ENCODE measurements at regions not wholly inside any gene's neighbourhood (a gene's known extent, or its start where the extent isn't known, plus 50 kb on each side); places are given as distances from the start of the nearest gene placed in this dataset.

DNA sequence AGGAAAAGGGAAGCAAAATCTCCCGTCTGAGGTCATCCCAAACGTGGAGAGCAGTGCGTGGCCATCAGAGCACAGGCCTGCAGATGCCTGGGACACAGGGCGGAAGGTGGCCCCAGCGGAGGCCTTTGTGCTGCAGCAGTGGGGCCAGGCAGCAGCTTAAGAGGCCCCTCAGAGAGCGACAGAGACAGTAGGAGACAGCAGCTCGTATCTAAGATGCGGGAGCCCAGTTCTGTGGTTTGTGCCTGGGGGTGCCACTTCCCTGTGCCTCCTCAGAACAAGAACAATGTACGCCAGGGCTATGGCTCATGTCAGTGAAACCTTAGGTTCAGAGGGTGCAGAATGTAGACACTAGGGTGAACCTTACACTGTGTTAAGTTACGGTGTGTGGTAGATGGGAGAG is 316.6 kb upstream of the AKR1E2 start:
- Histone ChIP-seq H3K4me2 (replicated peaks; ENCODE audit: low read depth, low read length, poor library complexity, severe bottlenecking) (no peak overlapping the region), H3K27me3 (replicated peaks in 1 of 4; ENCODE audit: control extremely low read depth in 1 of 4, control insufficient read depth in 3 of 4, insufficient read depth in 4 of 4, low read length in 3 of 4) (no peaks in the 10 kb centered on the region), H3K9me3 (ENCODE audit: control extremely low read depth in 1 of 3, control insufficient read depth in 2 of 3, insufficient read depth in 1 of 3, low read length in 2 of 3) (no peaks in the 10 kb centered on the region), H3K27ac (ENCODE audit: low read length in 2 of 2) (no peak overlapping the region), H3K79me2 (ENCODE audit: control insufficient read depth, insufficient read depth, low read length) (no peaks in the 10 kb centered on the region), H3K36me3 (replicated peaks in 1 of 2; ENCODE audit: control extremely low read depth in 1 of 2, control insufficient read depth in 1 of 2, extremely low read depth in 1 of 2, insufficient read depth in 2 of 2, low read length in 1 of 2) (no peaks in the 10 kb centered on the region), H3K9ac (ENCODE audit: low read length) (no peak overlapping the region), H2AFZ (ENCODE audit: insufficient read depth, low read depth, low read length, poor library complexity, severe bottlenecking) (no peak overlapping the region), H4K20me1 (ENCODE audit: control insufficient read depth, insufficient read depth, low read length, poor library complexity, severe bottlenecking) (no peaks in the 10 kb centered on the region), H3K4me3 (ENCODE audit: control extremely low read depth in 1 of 5, extremely low read depth in 1 of 5, insufficient read depth in 1 of 5, low read depth in 2 of 5, low read length in 4 of 5) (no peak overlapping the region), H3K4me1 (ENCODE audit: control insufficient read depth in 2 of 2, insufficient read depth in 2 of 2, low read length in 2 of 2) (peaks cover 8% of the 10 kb centered on the region in 2 donors)
- Mint-ChIP-seq H3K4me1 (peaks cover 13% of the 10 kb centered on the region), H3K27me3 (peaks cover 3% of the 10 kb centered on the region), H3K4me3 (no peak overlapping the region), H3K27ac (no peak overlapping the region), H3K9me3 (ENCODE audit: insufficient read depth) (no peaks in the 10 kb centered on the region)
- no peak for ATAC-seq (ENCODE audit: low read depth)
- CTCF ChIA-PET: no interaction called here
- no peak for DNase-seq
- TF ChIP-seq, protein P1, sequence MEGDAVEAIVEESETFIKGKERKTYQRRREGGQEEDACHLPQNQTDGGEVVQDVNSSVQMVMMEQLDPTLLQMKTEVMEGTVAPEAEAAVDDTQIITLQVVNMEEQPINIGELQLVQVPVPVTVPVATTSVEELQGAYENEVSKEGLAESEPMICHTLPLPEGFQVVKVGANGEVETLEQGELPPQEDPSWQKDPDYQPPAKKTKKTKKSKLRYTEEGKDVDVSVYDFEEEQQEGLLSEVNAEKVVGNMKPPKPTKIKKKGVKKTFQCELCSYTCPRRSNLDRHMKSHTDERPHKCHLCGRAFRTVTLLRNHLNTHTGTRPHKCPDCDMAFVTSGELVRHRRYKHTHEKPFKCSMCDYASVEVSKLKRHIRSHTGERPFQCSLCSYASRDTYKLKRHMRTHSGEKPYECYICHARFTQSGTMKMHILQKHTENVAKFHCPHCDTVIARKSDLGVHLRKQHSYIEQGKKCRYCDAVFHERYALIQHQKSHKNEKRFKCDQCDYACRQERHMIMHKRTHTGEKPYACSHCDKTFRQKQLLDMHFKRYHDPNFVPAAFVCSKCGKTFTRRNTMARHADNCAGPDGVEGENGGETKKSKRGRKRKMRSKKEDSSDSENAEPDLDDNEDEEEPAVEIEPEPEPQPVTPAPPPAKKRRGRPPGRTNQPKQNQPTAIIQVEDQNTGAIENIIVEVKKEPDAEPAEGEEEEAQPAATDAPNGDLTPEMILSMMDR (IDR thresholded peaks at IDR 0.05): no peak
- no peak for TF ChIP-seq EZH2 (IDR thresholded peaks at IDR 0.05; ENCODE audit: borderline replicate concordance, insufficient read depth, low read depth, low read length, poor library complexity, severe bottlenecking)
- intact Hi-C loops (cut with micrococcal nuclease): no loop called here
- 90% methylated on average over 10 of the region's 10 CpGs for WGBS (ENCODE audit: insufficient coverage)
- POLR2A ChIA-PET: no interaction called here

DNA sequence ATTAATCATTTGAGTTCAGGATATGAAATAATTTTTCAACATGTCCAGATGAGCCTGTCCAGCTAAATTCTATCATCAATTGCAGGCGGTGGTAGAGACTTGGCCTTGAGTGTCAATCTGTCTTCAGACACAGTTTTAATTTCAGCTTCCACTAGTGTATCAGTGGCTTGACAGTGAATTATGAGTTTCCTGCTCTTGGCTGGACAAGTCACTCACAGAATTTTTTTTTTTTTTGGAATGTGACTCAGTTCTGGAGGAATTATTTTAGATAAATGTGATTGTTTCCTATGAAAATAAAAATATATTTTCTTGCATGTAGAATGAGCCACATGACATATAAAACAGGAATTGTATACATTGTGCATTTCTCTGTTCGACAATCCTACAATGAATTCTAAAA is 319.9 kb upstream of the AKR1E2 start:
- no peak overlapping the region for H3K9ac ChIP-seq (ENCODE audit: low read length)
- POLR2A ChIA-PET: no interaction called here
- no peak overlapping the region for H3K4me2 ChIP-seq (replicated peaks; ENCODE audit: low read depth, low read length, poor library complexity, severe bottlenecking)
- H3K79me2 ChIP-seq (ENCODE audit: control insufficient read depth, insufficient read depth, low read length): no peaks in the 10 kb centered on the region
- no peaks in the 10 kb centered on the region for H3K9me3 ChIP-seq (ENCODE audit: control extremely low read depth in 1 of 3, control insufficient read depth in 2 of 3, insufficient read depth in 1 of 3, low read length in 2 of 3)
- H3K36me3 ChIP-seq (replicated peaks in 1 of 2; ENCODE audit: control extremely low read depth in 1 of 2, control insufficient read depth in 1 of 2, extremely low read depth in 1 of 2, insufficient read depth in 2 of 2, low read length in 1 of 2): no peaks in the 10 kb centered on the region
- Mint-ChIP-seq H3K4me1 (no peaks in the 10 kb centered on the region), H3K4me3 (no peak overlapping the region), H3K27ac (no peak overlapping the region), H3K27me3 (peaks cover 3% of the 10 kb centered on the region), H3K9me3 (ENCODE audit: insufficient read depth) (no peaks in the 10 kb centered on the region)
- no peaks in the 10 kb centered on the region for H3K27me3 ChIP-seq (replicated peaks in 1 of 4; ENCODE audit: control extremely low read depth in 1 of 4, control insufficient read depth in 3 of 4, insufficient read depth in 4 of 4, low read length in 3 of 4)
- no peak overlapping the region for H3K4me3 ChIP-seq (ENCODE audit: control extremely low read depth in 1 of 5, extremely low read depth in 1 of 5, insufficient read depth in 1 of 5, low read depth in 2 of 5, low read length in 4 of 5)
- TF ChIP-seq, protein P1 (IDR thresholded peaks at IDR 0.05): no peak
- TF ChIP-seq EZH2 (IDR thresholded peaks at IDR 0.05; ENCODE audit: borderline replicate concordance, insufficient read depth, low read depth, low read length, poor library complexity, severe bottlenecking): no peak
- no peak for ATAC-seq (ENCODE audit: low read depth)
- no peak overlapping the region for H2AFZ ChIP-seq (ENCODE audit: insufficient read depth, low read depth, low read length, poor library complexity, severe bottlenecking)
- intact Hi-C loops (cut with micrococcal nuclease): no loop called here
- H3K27ac ChIP-seq (ENCODE audit: low read length in 2 of 2): no peak overlapping the region
- H4K20me1 ChIP-seq (ENCODE audit: control insufficient read depth, insufficient read depth, low read length, poor library complexity, severe bottlenecking): no peaks in the 10 kb centered on the region
- whole genome bisulfite sequencing (ENCODE audit: insufficient coverage): no CpG with 5 or more reads among the region's 2 CpGs
- no peak for DNase-seq
- CTCF ChIA-PET: no interaction called here
- no peaks in the 10 kb centered on the region for H3K4me1 ChIP-seq (ENCODE audit: control insufficient read depth in 2 of 2, insufficient read depth in 2 of 2, low read length in 2 of 2)

Data from B cell (primary cell).